Posterior vena cava (tissue), 2 donors: ENCODE measurements at regions not wholly inside any gene's neighbourhood (a gene's known extent, or its start where the extent isn't known, plus 50 kb on each side); places are given as distances from the start of the nearest gene placed in this dataset.

Source experiments
- DNase-seq: peaks from one replicate; pipeline ENCODE4 v3.0.0-alpha.2; 2020; ENCODE audit warnings: low spot score
- intact Hi-C, 2 donors: fragments of 100-400 bp; cut with DNase I; formaldehyde crosslinking; loops; one replicate each; pipeline versions ENCODE4 v1.14.1 to v1.14.2; 2022 to 2023
- donor health status: DM: yes; HTN: yes; CAD: no.
- donor health status: DM: yes; HTN: yes; CAD: no.

DNA sequence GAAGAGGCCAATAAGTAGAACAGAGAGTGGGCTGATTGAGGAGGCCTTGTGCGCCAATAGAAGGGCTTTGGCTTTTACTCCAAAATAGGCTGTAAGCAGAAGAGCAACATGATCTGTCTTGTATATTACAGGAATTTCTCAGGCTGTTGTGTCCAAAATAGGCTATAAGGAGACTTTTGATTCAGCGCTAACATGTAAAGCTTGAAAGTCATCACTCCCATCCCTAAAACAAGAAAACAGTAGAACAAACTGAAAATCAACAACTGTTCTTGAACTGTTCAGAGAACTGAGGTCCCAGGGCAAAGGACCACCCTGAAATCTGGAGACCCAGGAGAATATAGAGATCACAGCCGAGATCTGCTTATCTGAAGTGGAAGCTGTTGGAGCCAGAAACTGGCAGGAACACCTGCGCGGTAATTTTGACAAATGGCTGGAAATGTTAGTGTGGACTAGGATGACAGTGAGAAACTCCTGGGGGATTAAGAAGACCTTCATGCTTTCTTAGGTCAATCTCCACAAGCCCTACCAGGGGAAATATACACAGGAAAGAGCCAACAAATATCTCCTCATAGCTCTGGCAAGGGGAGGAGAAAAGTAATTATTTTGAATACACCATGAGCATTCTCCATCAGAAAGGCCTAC, 258.6 kb downstream of the RBM43 start:
- DNase-seq, result no peak
- intact Hi-C loops, result no loop called here

- intact Hi-C loops, result no loop called here
- DNase-seq, result no peak
Measured at GRCh38 chr2:150997702-150998440, 263.8 kb downstream of the RBM43 start.

DNA sequence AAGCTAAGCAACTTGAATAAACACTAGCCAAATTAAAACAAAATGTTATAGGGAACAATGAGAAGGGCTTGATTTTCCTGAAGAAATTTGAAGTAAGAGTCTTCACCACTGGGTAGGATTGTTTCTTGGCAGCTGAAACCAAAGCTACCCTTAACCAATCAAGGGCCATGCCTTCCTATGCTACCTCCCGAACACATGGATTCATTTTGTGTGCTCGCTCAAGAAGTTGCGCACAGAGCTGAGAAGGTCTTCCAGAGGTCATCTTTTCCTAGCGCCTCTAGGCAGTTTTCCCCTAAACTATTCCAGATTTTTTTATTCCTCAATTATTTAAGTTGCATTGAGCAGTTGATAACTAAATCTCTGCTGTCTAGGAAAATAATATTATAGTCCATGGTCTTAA, 264.6 kb downstream of the RBM43 start:
- no peak for DNase-seq
- intact Hi-C loops, result no loop called here

DNA sequence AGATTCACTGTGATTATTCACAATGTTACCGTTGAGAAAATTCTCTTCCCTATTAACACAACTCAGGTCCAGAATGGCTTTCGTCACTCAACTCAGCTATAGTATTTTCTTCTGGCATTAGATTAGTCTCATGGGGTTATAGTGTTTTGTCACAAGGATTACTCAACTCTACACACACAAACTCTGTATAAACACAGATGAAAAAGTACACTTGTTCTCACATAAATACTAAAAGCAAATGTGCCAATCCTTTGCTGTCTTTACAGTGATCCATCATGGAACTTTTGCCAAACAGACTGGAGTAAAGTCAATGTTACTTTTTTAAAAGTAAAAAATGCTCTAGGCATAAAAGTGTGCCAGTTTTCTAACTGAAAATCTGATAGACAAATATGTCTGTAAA, 267.6 kb downstream of the RBM43 start:
- intact Hi-C loops, result no loop called here
- DNase-seq, result no peak

- DNase-seq, result no peak
- intact Hi-C loops, result no loop called here
Measured at GRCh38 chr2:150989969-150990368, 271.7 kb downstream of the RBM43 start.

GRCh38 chr2:150985741-150986140, 275.9 kb downstream of the RBM43 start:
- intact Hi-C loops, result no loop called here
- DNase-seq, result no peak

DNA sequence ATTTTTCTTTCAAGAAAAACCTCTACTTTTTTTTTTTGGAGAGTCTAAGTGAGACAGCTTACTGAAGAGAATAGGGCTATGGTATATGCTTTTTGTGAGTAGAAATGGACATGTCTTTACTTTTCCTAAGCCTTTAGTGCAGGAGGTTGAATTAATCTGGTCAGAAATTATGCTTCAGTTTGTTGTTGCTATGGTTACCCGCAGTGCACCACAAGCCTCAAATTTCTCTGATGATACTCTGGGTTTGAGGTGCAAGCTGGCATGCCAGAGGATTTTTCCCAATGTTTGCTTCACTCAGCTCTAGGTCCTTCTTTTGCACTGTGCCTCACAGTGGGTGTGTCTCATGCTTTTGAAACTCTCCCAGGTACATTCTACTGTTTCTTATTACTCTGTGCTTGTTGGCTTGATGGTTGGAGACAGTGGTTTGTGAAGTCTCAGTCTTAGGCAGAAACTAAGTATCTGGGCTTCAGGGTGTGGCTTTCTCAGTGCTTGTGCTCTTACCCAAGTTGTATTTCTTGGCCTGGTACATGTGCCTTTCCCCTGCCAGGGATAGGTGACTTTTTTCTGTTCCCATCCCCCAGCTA, 278.3 kb downstream of the RBM43 start:
- intact Hi-C loops, result no loop called here
- DNase-seq, result no peak

- intact Hi-C loops, result no loop called here
- no peak for DNase-seq
Measured at GRCh38 chr2:150981826-150982225, 279.8 kb downstream of the RBM43 start.

GRCh38 chr2:150978053-150978452, 283.6 kb downstream of the RBM43 start:
- intact Hi-C loops, result no loop called here
- no peak for DNase-seq

DNA sequence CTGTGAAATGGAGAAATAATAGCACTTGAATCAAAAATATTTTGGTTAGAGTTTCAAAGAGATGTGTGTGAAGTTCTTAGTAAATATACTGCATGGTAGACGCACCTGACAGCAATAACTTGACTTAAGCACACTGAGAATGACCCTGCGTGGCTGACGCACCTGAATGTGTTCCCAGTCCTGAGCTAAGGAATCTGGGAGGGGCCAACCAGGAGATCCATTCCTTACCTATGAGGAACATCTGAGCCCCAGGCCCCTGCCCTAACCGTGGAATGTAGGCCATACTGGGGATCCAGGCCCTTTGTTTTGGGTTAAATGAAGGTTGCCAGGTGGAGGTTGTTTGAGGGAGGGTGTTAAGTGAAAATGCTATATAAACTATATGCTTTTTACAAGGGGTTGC, 284.4 kb downstream of the RBM43 start:
- intact Hi-C loops, result no loop called here
- no peak for DNase-seq

DNA sequence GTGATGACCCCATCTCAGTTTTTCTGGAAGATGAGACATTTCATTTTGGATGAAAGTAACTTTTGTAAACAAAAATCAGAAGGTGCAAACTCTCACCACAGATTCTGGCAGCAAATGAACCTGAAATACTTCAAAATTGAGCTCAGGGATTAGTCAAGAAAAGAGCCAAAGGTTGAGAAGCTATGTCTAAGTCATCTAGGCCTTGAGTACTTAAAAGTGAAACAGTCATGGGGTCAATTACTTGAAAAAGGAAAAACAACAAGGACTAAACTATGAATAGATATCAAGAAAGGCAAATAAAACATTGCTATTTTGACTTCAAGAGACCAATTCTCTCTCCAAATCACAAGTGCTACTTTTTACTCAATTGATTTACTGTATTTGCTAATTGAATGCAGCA, 285.1 kb downstream of the RBM43 start:
- intact Hi-C loops, result no loop called here
- DNase-seq, result no peak

DNA sequence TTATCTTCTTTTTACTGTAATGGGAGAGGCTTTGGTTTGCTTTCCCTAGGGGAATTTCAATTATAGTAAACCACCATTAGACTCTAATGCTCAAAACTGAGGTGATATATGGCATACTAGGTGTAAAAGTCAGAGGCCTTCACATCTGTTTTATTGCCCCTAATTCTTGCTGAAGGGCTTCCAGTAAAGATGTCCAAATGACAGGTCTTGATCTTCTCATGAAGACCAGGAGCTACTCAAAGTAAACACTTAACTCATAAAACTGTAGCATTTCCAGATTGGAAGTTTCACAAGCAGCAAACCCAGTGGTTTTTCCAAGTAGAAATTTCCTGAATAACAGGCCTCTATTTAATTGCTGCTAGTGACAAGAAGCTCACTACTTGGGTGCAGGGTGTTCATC, 286.8 kb downstream of the RBM43 start:
- intact Hi-C loops, result no loop called here
- DNase-seq, result no peak

GRCh38 chr2:150974234-150974633, 287.4 kb downstream of the RBM43 start:
- no peak for DNase-seq
- intact Hi-C loops, result no loop called here

DNA sequence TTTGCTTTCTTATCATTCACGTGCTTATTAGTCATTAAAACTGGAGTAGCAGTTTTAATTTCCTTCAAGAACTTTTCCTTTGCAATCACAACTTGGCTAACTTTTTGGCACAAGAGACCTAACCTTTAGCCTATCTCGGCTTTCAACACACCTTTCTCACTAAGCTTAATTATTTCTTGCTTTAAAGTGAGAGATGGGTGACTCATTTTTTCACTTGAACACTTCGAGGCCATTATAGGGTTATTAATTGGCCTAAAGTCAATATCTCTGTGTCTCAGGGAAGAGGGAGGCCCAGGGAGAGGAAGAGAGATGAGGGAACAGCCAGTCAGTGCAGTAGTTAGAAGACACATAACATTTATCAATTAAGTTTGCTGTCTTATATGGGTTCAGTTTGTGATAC, 289.8 kb downstream of the RBM43 start:
- DNase-seq, result no peak
- intact Hi-C loops, result no loop called here

DNA sequence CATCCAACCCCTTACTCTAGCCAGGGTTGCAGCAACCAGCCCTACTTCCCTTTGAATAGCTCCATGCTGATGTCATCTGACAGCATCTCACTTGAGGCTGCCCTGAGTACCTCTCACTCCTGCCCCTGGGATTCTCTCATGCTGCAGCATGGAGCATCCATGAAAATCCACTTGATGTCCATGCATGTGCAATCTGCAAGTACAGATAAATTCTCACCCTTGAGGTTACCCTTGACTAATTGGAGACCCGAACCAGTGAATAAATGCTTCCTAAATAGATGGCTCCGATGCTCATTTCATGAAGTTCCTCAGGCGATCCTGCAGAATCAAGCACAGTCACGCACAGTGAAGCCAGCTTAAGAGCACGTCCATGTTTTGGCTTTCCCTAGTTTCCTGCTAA, 298.3 kb downstream of the RBM43 start:
- no peak for DNase-seq
- intact Hi-C loops, result no loop called here

DNA sequence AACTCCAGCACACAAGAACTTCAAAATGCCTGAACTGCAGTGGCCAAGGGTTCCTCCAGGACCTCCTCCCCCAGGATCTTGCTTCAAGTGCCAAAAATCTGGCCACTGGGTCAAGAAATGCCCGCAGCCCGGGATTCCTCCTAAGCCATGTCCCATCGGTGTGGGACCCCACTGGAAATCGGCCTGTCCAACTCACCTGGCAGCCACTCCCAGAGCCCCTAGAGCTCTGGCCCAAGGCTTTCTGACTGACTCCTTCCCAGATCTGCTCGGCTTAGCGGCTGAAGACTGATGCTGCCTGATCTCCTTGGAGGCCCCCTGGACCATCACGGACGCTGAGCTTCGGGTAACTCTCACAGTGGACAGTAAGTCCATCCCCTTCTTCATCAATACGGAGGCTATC, 306.4 kb downstream of the RBM43 start:
- intact Hi-C loops, result no loop called here
- no peak for DNase-seq

DNA sequence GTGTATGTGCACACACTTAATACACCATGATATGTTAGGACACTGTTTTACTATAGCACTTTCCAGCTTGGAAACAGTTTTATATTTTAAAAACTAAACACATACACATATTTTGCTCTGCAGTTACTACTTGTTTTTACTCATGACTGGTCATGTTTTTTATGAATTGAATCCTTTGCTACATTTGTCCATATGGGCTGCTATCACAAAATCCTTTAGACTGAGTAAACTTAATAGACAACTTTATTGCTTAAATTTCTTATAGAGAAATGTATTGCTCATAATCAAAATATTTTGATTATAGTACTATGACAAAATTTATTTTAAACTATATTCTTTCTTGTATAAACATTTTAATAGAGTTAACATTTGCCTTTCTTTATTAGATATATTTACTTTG, 314.8 kb downstream of the RBM43 start:
- intact Hi-C loops, result no loop called here
- DNase-seq, result no peak

DNA sequence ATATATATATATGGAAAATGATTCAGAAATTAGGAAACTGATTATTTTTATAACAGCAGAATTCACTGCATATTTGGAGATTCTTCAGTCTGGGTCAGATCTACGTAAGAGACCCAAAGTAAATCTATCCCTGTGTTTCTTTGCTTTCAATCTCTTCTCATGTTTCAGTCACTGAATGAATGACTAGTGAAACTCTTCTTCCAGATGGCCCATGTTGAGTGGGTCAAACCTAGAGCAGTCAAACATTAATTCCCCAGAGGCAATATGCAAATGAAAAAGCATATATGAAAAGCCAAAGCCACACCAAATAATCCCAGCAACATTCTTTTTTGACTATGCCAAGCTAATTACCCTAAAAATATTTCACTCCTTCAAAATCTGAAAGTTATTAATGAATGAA, 317.3 kb downstream of the RBM43 start:
- intact Hi-C loops, result no loop called here
- DNase-seq, result no peak

DNA sequence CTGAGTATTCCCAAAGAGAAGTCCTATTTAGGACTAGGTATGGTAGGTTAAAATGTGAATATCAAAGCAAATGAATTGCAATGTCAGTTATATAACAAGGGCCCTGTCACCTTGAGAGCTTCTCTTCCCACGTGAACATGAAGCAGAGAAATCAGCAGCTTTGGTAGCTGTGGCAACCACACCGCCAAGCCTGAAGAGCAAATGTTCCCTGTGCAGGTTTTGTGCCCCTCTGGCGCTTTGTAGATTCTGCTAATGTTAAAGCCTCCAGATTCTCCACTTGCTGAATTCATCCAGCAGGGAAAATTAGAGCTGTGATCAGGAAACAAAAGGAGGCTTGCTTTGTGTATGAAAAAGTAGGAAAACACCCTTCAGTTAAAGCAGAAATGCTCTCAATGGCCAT, 322.6 kb downstream of the RBM43 start:
- intact Hi-C loops, result no loop called here
- DNase-seq, result no peak

DNA sequence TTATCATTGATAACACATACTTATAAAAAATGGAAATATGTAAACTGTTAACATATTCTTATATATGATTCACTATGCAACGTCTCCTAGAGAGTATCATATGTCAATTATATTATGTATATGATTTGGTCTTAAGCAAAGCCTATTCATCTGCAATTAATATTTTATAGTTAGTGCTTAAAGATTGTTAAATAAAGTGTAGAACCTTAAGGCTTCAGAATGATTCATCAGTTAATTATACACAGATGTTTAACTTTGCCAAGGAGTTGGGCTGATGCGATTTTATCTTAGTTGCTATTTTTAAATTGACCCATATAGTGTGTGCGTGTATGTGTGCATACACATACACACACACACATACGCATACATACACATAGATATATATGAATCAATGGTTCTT, 323.1 kb downstream of the RBM43 start:
- no peak for DNase-seq
- intact Hi-C loops, result no loop called here

- DNase-seq, result no peak
Measured at GRCh38 chr2:150937030-150937429, 324.6 kb downstream of the RBM43 start.

More at GRCh38 chr2:150937030-150937429, 324.6 kb downstream of the RBM43 start:
- intact Hi-C loops, result no loop called here
